Hepatocyte (in vitro differentiated cells): ENCODE measurements at regions not wholly inside any gene's neighbourhood (a gene's known extent, or its start where the extent isn't known, plus 50 kb on each side); places are given as distances from the start of the nearest gene placed in this dataset.

Experiments used
- EZH2 ChIP-seq: fragments of 200-600 bp; sonication (generic); IDR thresholded peaks from 2 replicates; pipeline ENCODE4 v1.6.1; 2016; ENCODE audit warnings: antibody characterized with exemption, mild to moderate bottlenecking, borderline replicate concordance
- EZH2phosphoT487 ChIP-seq: fragments of 200-600 bp; sonication (generic); IDR thresholded peaks from one replicate; pipeline ENCODE4 v1.6.1; 2018; ENCODE audit warnings: antibody characterized with exemption, mild to moderate bottlenecking, low read depth, moderate library complexity; ENCODE audit not compliant: unreplicated experiment, severe bottlenecking
- TF ChIP-seq, protein P1 (sequence below): fragments of 200-600 bp; sonication (generic); IDR thresholded peaks from 2 replicates; pipeline ENCODE4 v1.5.1; 2016; ENCODE audit warnings: antibody characterized with exemption, mild to moderate bottlenecking; ENCODE audit not compliant: poor library complexity

DNA sequence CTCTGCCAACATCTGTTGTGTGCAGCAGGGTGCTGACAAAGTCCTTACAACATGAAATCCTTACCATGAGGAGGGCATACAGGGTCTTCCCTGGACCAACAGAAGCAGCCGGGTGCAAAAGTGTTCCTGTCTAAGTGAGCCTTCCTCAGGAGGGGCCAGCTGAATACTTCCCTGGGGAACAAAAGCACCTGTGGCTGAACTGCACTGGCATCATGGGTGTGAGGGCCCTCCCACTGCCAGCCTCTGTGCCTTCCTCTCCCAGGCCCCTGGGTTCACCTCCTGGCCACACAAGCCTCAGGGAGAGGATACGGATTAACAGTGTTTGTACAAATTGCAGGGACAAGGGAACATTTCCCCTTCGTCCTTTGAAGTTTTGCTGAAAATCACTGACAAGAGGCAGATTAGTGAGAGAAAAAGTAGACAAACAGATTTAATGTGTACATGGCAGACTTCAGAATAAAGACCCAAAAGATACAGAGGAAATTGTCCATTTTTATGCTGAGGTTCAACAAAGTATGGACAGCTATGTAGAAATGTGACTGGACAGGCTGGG is 91.0 kb upstream of the PPM1J start:
- TF ChIP-seq, protein P1, sequence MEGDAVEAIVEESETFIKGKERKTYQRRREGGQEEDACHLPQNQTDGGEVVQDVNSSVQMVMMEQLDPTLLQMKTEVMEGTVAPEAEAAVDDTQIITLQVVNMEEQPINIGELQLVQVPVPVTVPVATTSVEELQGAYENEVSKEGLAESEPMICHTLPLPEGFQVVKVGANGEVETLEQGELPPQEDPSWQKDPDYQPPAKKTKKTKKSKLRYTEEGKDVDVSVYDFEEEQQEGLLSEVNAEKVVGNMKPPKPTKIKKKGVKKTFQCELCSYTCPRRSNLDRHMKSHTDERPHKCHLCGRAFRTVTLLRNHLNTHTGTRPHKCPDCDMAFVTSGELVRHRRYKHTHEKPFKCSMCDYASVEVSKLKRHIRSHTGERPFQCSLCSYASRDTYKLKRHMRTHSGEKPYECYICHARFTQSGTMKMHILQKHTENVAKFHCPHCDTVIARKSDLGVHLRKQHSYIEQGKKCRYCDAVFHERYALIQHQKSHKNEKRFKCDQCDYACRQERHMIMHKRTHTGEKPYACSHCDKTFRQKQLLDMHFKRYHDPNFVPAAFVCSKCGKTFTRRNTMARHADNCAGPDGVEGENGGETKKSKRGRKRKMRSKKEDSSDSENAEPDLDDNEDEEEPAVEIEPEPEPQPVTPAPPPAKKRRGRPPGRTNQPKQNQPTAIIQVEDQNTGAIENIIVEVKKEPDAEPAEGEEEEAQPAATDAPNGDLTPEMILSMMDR, result no peak
- TF ChIP-seq EZH2, result no peak
- no peak for TF ChIP-seq EZH2phosphoT487
